ENCODE measurements at regions not wholly inside any gene's neighbourhood (a gene's known extent, or its start where the extent isn't known, plus 50 kb on each side); places are given as distances from the start of the nearest gene placed in this dataset.

- Histone ChIP-seq H3K4me1 (ENCODE audit: control insufficient read depth in 1 of 2, insufficient read depth in 1 of 2, low read depth in 1 of 2, low read length in 1 of 2) (peaks cover 24 to 31% of the 10 kb centered on the region in 2 experiments), H3K9me3 (no peaks in the 10 kb centered on the region), H3K27me3 (no peaks in the 10 kb centered on the region), H3K27ac (peak overlapping the region; percentile 65), H3K36me3 (no peaks in the 10 kb centered on the region), H3K4me3 (ENCODE audit: low read depth in 1 of 2, low read length in 1 of 2) (peak overlapping the region; percentile 57 to 64)
- no peak for TF ChIP-seq CTCF (IDR thresholded peaks at IDR 0.05)
Measured at GRCh38 chr2:8457699-8458502, 224.0 kb upstream of the ID2 start.

GRCh38 chr2:8458503-8459459 is 223.1 kb upstream of the ID2 start:
- no peaks in the 10 kb centered on the region for H3K36me3 ChIP-seq
- H3K27me3 ChIP-seq: no peaks in the 10 kb centered on the region
- no peak for TF ChIP-seq CTCF (IDR thresholded peaks at IDR 0.05)
- H3K9me3 ChIP-seq: no peaks in the 10 kb centered on the region
- H3K4me3 ChIP-seq (ENCODE audit: low read depth in 1 of 2, low read length in 1 of 2): peak overlapping the region in 1 of 2 experiments; percentile 64
- peaks cover 32 to 35% of the 10 kb centered on the region in 2 experiments for H3K4me1 ChIP-seq (ENCODE audit: control insufficient read depth in 1 of 2, insufficient read depth in 1 of 2, low read depth in 1 of 2, low read length in 1 of 2)
- no peak overlapping the region for H3K27ac ChIP-seq

- no peaks in the 10 kb centered on the region for H3K36me3 ChIP-seq
- H3K4me1 ChIP-seq (ENCODE audit: control insufficient read depth in 1 of 2, insufficient read depth in 1 of 2, low read depth in 1 of 2, low read length in 1 of 2): peaks cover 34 to 38% of the 10 kb centered on the region in 2 experiments
- H3K27me3 ChIP-seq: no peaks in the 10 kb centered on the region
- H3K9me3 ChIP-seq: no peaks in the 10 kb centered on the region
- H3K4me3 ChIP-seq (ENCODE audit: low read depth in 1 of 2, low read length in 1 of 2): no peak overlapping the region
- TF ChIP-seq CTCF (IDR thresholded peaks at IDR 0.05): no peak
- no peak overlapping the region for H3K27ac ChIP-seq
Measured at GRCh38 chr2:8459474-8459873, 222.4 kb upstream of the ID2 start.

- no peak for TF ChIP-seq CTCF (IDR thresholded peaks at IDR 0.05)
- H3K27me3 ChIP-seq: no peaks in the 10 kb centered on the region
- no peaks in the 10 kb centered on the region for H3K36me3 ChIP-seq
- no peak overlapping the region for H3K4me3 ChIP-seq (ENCODE audit: low read depth in 1 of 2, low read length in 1 of 2)
- no peaks in the 10 kb centered on the region for H3K9me3 ChIP-seq
- peaks cover 34 to 35% of the 10 kb centered on the region in 2 experiments for H3K4me1 ChIP-seq (ENCODE audit: control insufficient read depth in 1 of 2, insufficient read depth in 1 of 2, low read depth in 1 of 2, low read length in 1 of 2)
- no peak overlapping the region for H3K27ac ChIP-seq
Measured at GRCh38 chr2:8461341-8461740, 220.5 kb upstream of the ID2 start.

- Histone ChIP-seq H3K27ac (no peak overlapping the region), H3K36me3 (no peaks in the 10 kb centered on the region), H3K4me1 (ENCODE audit: control insufficient read depth in 1 of 2, insufficient read depth in 1 of 2, low read depth in 1 of 2, low read length in 1 of 2) (peaks cover 34 to 38% of the 10 kb centered on the region in 2 experiments), H3K27me3 (no peaks in the 10 kb centered on the region), H3K4me3 (ENCODE audit: low read depth in 1 of 2, low read length in 1 of 2) (no peak overlapping the region), H3K9me3 (no peaks in the 10 kb centered on the region)
- no peak for TF ChIP-seq CTCF (IDR thresholded peaks at IDR 0.05)
Measured at GRCh38 chr2:8462280-8462679, 219.6 kb upstream of the ID2 start.
